B cell (primary cell): ENCODE measurements at regions not wholly inside any gene's neighbourhood (a gene's known extent, or its start where the extent isn't known, plus 50 kb on each side); places are given as distances from the start of the nearest gene placed in this dataset.

ENCODE experiments used
- ATAC-seq: fragments of 200-7000 bp; cut with Tn5 transposase; one replicate; pipeline ENCODE4 v1.10.0; 2021; ENCODE audit warnings: low read depth, mild to moderate bottlenecking, moderate number of reproducible peaks, moderate library complexity
- CTCF ChIA-PET: fragments of 350-600 bp; sonication (Branson Sonifier 250); formaldehyde crosslinking; loops from one replicate; lab custom pipeline; 2021; ENCODE audit warnings: antibody characterized with exemption, inconsistent platforms; lab: Charles Lee
- POLR2A ChIA-PET: fragments of 350-600 bp; sonication (Branson Sonifier 250); formaldehyde crosslinking; loops from one replicate; lab custom pipeline; 2021; ENCODE audit warnings: antibody characterized with exemption; lab: Charles Lee
- DNase-seq: peaks from one replicate; pipeline ENCODE4 v3.0.0; 2013
- H2AFZ ChIP-seq: 2 replicates; pipeline ENCODE4 v1.6.1; 2012; ENCODE audit warnings: mild to moderate bottlenecking, low read depth, low read length; ENCODE audit not compliant: insufficient read depth, poor library complexity, severe bottlenecking
- H3K27ac ChIP-seq, 2 donors: 1 replicate in 1 of 2; 2 replicates in 1 of 2; pipeline ENCODE4 v1.5.1; 2012 to 2013; ENCODE audit warnings: low read length in 2 of 2, mild to moderate bottlenecking in 2 of 2, moderate library complexity in 1 of 2
- H3K27me3 ChIP-seq, 4 experiments: fragments of 200-600 bp in 1 of 4; sonication (generic) in 1 of 4; replicated peaks in 1 of 4; 1 replicate in 2 of 4; 2 replicates in 2 of 4; pipeline versions ENCODE4 v1.6.1 to v1.7.0; 2013 to 2016; ENCODE audit warnings: low read length in 3 of 4, mild to moderate bottlenecking in 2 of 4, mixed read lengths in 1 of 4, moderate library complexity in 1 of 4; ENCODE audit not compliant: insufficient read depth in 4 of 4, control insufficient read depth in 3 of 4; ENCODE audit errors: control extremely low read depth in 1 of 4
- H3K36me3 ChIP-seq, 2 experiments: replicated peaks in 1 of 2; 1 replicate in 1 of 2; 2 replicates in 1 of 2; pipeline versions ENCODE4 v1.6.1 to v1.7.1; 2013; ENCODE audit warnings: low read length in 1 of 2; ENCODE audit not compliant: insufficient read depth in 2 of 2, control insufficient read depth in 1 of 2; ENCODE audit errors: control extremely low read depth in 1 of 2, extremely low read depth in 1 of 2
- H3K4me1 ChIP-seq, 2 donors: fragments of 200-600 bp in 1 of 2; sonication (generic) in 1 of 2; 1 replicate in 1 of 2; 2 replicates in 1 of 2; pipeline versions ENCODE4 v1.5.1 to v1.6.1; 2013 to 2017; ENCODE audit warnings: low read length in 2 of 2; ENCODE audit not compliant: control insufficient read depth in 2 of 2, insufficient read depth in 2 of 2
- H3K4me2 ChIP-seq: replicated peaks from 2 replicates; pipeline ENCODE3; 2012; ENCODE audit warnings: mild to moderate bottlenecking, low read depth, low read length; ENCODE audit not compliant: poor library complexity, severe bottlenecking
- H3K4me3 ChIP-seq, 5 experiments: fragments of 200-600 bp in 1 of 5; sonication (generic) in 1 of 5; 1 replicate in 3 of 5; 2 replicates in 2 of 5; pipeline versions ENCODE4 v1.5.1 to v1.7.0; 2011 to 2016; ENCODE audit warnings: low read length in 4 of 5, mild to moderate bottlenecking in 4 of 5, low read depth in 2 of 5, control low read depth in 1 of 5, moderate library complexity in 1 of 5; ENCODE audit not compliant: insufficient read depth in 1 of 5; ENCODE audit errors: control extremely low read depth in 1 of 5, extremely low read depth in 1 of 5
- H3K79me2 ChIP-seq: fragments of 200-600 bp; sonication (generic); one replicate; pipeline ENCODE4 v1.6.0; 2016; ENCODE audit warnings: low read length; ENCODE audit not compliant: control insufficient read depth, insufficient read depth
- H3K9ac ChIP-seq: fragments of 200-600 bp; sonication (generic); 2 replicates; pipeline ENCODE4 v1.6.1; 2017; ENCODE audit warnings: mild to moderate bottlenecking, low read length, moderate library complexity
- H3K9me3 ChIP-seq, 3 donors: one replicate each; pipeline versions ENCODE4 v1.6.1 to v1.7.1; 2013; ENCODE audit warnings: low read length in 2 of 3; ENCODE audit not compliant: control insufficient read depth in 2 of 3, insufficient read depth in 1 of 3; ENCODE audit errors: control extremely low read depth in 1 of 3
- H4K20me1 ChIP-seq: 2 replicates; pipeline ENCODE4 v1.6.0; 2012; ENCODE audit warnings: mild to moderate bottlenecking, low read length; ENCODE audit not compliant: insufficient read depth, control insufficient read depth, poor library complexity, severe bottlenecking
- H3K27ac Mint-ChIP-seq: one replicate; pipeline ENCODE4 v1.8.0; 2021; ENCODE audit warnings: mixed read lengths
- H3K27me3 Mint-ChIP-seq: one replicate; pipeline ENCODE4 v1.8.0; 2021; ENCODE audit warnings: mixed read lengths
- H3K4me1 Mint-ChIP-seq: one replicate; pipeline ENCODE4 v1.8.0; 2021; ENCODE audit warnings: mixed read lengths
- H3K4me3 Mint-ChIP-seq: one replicate; pipeline ENCODE4 v1.8.0; 2021; ENCODE audit warnings: mixed read lengths
- H3K9me3 Mint-ChIP-seq: one replicate; pipeline ENCODE4 v1.8.0; 2022; ENCODE audit warnings: mixed read lengths; ENCODE audit not compliant: insufficient read depth
- CTCF ChIP-seq: fragments of 200-600 bp; IDR thresholded peaks from one replicate; pipeline ENCODE4 v1.8.0; 2022; ENCODE audit warnings: antibody characterized with exemption, mild to moderate bottlenecking
- EZH2 ChIP-seq: IDR thresholded peaks from 2 replicates; pipeline ENCODE4 v1.6.1; 2012; ENCODE audit warnings: borderline replicate concordance, low read depth, mild to moderate bottlenecking, moderate library complexity, low read length; ENCODE audit not compliant: insufficient read depth, poor library complexity, severe bottlenecking
- WGBS: methylation state at CpG from one replicate; pipeline ENCODE4 v1.1.5; 2013; ENCODE audit warnings: missing lambda C conversion rate; ENCODE audit not compliant: insufficient coverage; 5-methylcytosine and 5-hydroxymethylcytosine counted together
- intact Hi-C: fragments of 100-400 bp; cut with micrococcal nuclease; formaldehyde crosslinking; loops from one replicate; pipeline ENCODE4 v1.10.0; 2022

GRCh38 chr19:31570718-31571117, 221.5 kb upstream of the TSHZ3 start:
- 96% methylated on average over 4 of the region's 4 CpGs for WGBS
- TF ChIP-seq EZH2 (no peak), CTCF (no peak)
- H3K4me1 ChIP-seq, result no peaks in the 10 kb centered on the region
- H4K20me1 ChIP-seq, result no peaks in the 10 kb centered on the region
- H3K4me3 ChIP-seq, result no peak overlapping the region
- ATAC-seq (no peak), DNase-seq (no peak)
- H3K9me3 ChIP-seq, result peaks cover 0 to 19% (median 2%) of the 10 kb centered on the region in 3 donors
- H3K79me2 ChIP-seq, result no peaks in the 10 kb centered on the region
- H2AFZ ChIP-seq, result no peak overlapping the region
- H3K27me3 ChIP-seq, result no peaks in the 10 kb centered on the region
- intact Hi-C loops, result no loop called here
- Mint-ChIP-seq H3K9me3 (peaks cover 4% of the 10 kb centered on the region), H3K27me3 (no peaks in the 10 kb centered on the region), H3K4me3 (no peak overlapping the region), H3K27ac (no peak overlapping the region), H3K4me1 (no peaks in the 10 kb centered on the region)
- no peak overlapping the region for H3K4me2 ChIP-seq
- no peak overlapping the region for H3K9ac ChIP-seq
- ChIA-PET CTCF (no interaction called here), POLR2A (no interaction called here)
- H3K27ac ChIP-seq, result no peak overlapping the region
- no peaks in the 10 kb centered on the region for H3K36me3 ChIP-seq

- DNase-seq, result no peak
- WGBS, result 89% methylated on average over 7 of the region's 11 CpGs
- Histone ChIP-seq H4K20me1 (no peaks in the 10 kb centered on the region), H3K36me3 (no peaks in the 10 kb centered on the region), H3K9ac (no peak overlapping the region), H3K79me2 (no peaks in the 10 kb centered on the region), H3K4me2 (no peak overlapping the region), H3K4me3 (no peak overlapping the region), H3K9me3 (peaks cover 0 to 10% (median 0%) of the 10 kb centered on the region in 3 donors), H3K27me3 (no peaks in the 10 kb centered on the region), H3K4me1 (no peaks in the 10 kb centered on the region), H3K27ac (no peak overlapping the region), H2AFZ (no peak overlapping the region)
- TF ChIP-seq CTCF, result no peak
- no peak for TF ChIP-seq EZH2
- intact Hi-C loops, result no loop called here
- H3K27me3 Mint-ChIP-seq, result no peaks in the 10 kb centered on the region
- ATAC-seq, result no peak
- no peak overlapping the region for H3K4me3 Mint-ChIP-seq
- no peak overlapping the region for H3K27ac Mint-ChIP-seq
- H3K4me1 Mint-ChIP-seq, result no peaks in the 10 kb centered on the region
- H3K9me3 Mint-ChIP-seq, result peaks cover 4% of the 10 kb centered on the region
- ChIA-PET CTCF (no interaction called here), POLR2A (no interaction called here)
Observed at GRCh38 chr19:31572102-31572975, 223.1 kb upstream of the TSHZ3 start.
